ENCODE measurements at regions not wholly inside any gene's neighbourhood (a gene's known extent, or its start where the extent isn't known, plus 50 kb on each side); places are given as distances from the start of the nearest gene placed in this dataset.

DNA sequence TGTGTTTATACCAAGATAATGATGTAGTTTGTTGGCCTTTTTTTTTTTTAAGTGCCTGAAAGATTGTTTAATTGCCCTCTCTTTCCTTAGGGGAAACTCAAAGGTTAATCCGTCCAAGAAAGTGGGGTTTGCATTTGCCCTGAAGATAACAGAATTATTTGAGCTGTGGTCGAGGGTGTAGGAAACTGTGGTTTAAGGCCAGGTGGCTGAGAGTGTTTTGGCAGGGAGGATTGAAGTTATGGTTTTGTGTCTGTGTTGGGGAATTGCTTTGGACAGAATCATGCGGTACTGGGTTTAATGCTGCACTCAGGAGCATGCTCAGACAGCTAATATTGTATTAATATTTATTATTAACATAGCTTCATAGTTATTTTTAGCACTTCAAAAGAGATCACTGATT is 509.8 kb downstream of the EBF1 start:
- TF ChIP-seq POLR2A (IDR thresholded peaks at IDR 0.05): no peak
- TF ChIP-seq, protein P1, sequence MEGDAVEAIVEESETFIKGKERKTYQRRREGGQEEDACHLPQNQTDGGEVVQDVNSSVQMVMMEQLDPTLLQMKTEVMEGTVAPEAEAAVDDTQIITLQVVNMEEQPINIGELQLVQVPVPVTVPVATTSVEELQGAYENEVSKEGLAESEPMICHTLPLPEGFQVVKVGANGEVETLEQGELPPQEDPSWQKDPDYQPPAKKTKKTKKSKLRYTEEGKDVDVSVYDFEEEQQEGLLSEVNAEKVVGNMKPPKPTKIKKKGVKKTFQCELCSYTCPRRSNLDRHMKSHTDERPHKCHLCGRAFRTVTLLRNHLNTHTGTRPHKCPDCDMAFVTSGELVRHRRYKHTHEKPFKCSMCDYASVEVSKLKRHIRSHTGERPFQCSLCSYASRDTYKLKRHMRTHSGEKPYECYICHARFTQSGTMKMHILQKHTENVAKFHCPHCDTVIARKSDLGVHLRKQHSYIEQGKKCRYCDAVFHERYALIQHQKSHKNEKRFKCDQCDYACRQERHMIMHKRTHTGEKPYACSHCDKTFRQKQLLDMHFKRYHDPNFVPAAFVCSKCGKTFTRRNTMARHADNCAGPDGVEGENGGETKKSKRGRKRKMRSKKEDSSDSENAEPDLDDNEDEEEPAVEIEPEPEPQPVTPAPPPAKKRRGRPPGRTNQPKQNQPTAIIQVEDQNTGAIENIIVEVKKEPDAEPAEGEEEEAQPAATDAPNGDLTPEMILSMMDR (IDR thresholded peaks at IDR 0.05): no peak

Data from lower leg skin (tissue), 3 donors.